Body of pancreas (tissue), 4 donors: ENCODE measurements at regions not wholly inside any gene's neighbourhood (a gene's known extent, or its start where the extent isn't known, plus 50 kb on each side); places are given as distances from the start of the nearest gene placed in this dataset.

ENCODE experiments used
- POLR2A ChIP-seq, 3 donors: fragments of 450-650 bp; IDR thresholded peaks; one replicate each; pipeline ENCODE4 v1.6.1; 2016; ENCODE audit warnings: antibody characterized with exemption in 3 of 3, mild to moderate bottlenecking in 2 of 3
- TF ChIP-seq, protein P1 (sequence below), 7 experiments: fragments of 450-650 bp in 4 of 7; fragments of 200-600 bp in 3 of 7; sonication (generic) in 3 of 7; IDR thresholded peaks; one replicate each; pipeline ENCODE4 v1.5.1; 2016 to 2019; ENCODE audit warnings: antibody characterized with exemption in 7 of 7

DNA sequence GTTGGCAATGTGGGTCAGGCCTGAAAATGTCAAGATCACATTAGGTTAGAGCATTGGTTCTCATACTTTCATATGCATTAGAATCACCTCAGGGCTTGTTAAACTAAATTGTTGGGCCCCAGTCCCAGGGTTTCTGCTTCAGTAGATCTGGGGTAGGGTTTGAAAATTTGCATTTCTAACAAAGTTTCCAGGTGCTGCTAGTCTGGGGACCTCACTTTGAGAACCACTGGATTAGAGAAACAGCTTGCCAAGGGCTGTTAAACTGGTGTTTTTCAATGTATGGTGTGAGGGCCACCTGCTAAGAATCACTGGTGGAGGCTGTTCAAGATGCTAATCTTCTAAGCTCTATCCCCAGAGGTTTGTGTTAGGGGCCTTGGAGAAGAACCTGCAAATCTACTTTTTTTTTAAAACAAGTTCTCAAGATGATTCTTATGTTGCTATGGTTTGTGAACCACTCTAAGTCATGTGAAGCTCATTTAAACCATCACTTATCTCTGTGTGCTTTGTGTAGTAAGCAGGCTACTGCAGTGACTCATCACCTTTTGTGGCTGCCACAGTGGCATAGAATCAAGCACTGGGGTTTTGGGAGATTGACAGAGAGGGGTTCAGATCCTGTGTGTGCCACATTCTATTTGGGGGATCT lies 152.2 kb downstream of the S1PR1 start:
- TF ChIP-seq, protein P1, sequence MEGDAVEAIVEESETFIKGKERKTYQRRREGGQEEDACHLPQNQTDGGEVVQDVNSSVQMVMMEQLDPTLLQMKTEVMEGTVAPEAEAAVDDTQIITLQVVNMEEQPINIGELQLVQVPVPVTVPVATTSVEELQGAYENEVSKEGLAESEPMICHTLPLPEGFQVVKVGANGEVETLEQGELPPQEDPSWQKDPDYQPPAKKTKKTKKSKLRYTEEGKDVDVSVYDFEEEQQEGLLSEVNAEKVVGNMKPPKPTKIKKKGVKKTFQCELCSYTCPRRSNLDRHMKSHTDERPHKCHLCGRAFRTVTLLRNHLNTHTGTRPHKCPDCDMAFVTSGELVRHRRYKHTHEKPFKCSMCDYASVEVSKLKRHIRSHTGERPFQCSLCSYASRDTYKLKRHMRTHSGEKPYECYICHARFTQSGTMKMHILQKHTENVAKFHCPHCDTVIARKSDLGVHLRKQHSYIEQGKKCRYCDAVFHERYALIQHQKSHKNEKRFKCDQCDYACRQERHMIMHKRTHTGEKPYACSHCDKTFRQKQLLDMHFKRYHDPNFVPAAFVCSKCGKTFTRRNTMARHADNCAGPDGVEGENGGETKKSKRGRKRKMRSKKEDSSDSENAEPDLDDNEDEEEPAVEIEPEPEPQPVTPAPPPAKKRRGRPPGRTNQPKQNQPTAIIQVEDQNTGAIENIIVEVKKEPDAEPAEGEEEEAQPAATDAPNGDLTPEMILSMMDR (IDR thresholded peaks at IDR 0.05) = no peak
- no peak for TF ChIP-seq POLR2A (IDR thresholded peaks at IDR 0.05)
